BLaER1 (cell line): ENCODE measurements at regions not wholly inside any gene's neighbourhood (a gene's known extent, or its start where the extent isn't known, plus 50 kb on each side); places are given as distances from the start of the nearest gene placed in this dataset.
"Not testable (repeated sequence)": the region's sequence is repeated elsewhere in the genome, so short reads cannot be mapped to it uniquely, and the experiment has no call there.

Experiments
- H3K27ac ChIP-seq: shearing (Covaris generic); formaldehyde crosslinking; 2 replicates; pipeline ENCODE4 v1.8.1; 2022
- H3K27me3 ChIP-seq: shearing (Covaris generic); formaldehyde crosslinking; 2 replicates; pipeline ENCODE4 v1.8.1; 2022
- H3K36me3 ChIP-seq: shearing (Covaris generic); formaldehyde crosslinking; 2 replicates; pipeline ENCODE4 v1.8.1; 2022
- H3K4me1 ChIP-seq: shearing (Covaris generic); formaldehyde crosslinking; 2 replicates; pipeline ENCODE4 v1.8.1; 2022
- H3K4me2 ChIP-seq: shearing (Covaris generic); formaldehyde crosslinking; 2 replicates; pipeline ENCODE4 v1.8.1; 2022
- H3K4me3 ChIP-seq: shearing (Covaris generic); formaldehyde crosslinking; 2 replicates; pipeline ENCODE4 v1.8.1; 2022
- H3K9ac ChIP-seq: shearing (Covaris generic); formaldehyde crosslinking; 2 replicates; pipeline ENCODE4 v1.8.1; 2022
- H3K9me3 ChIP-seq: shearing (Covaris generic); formaldehyde crosslinking; 2 replicates; pipeline ENCODE4 v1.8.1; 2022
- H4K20me1 ChIP-seq: shearing (Covaris generic); formaldehyde crosslinking; 2 replicates; pipeline ENCODE4 v1.8.1; 2022
- Cebpa-rat ChIP-seq: shearing (Covaris generic); IDR thresholded peaks from 2 replicates; pipeline ENCODE4 v1.8.1; 2022

- Histone ChIP-seq H4K20me1 (no peaks in the 10 kb centered on the region), H3K36me3 (no peaks in the 10 kb centered on the region), H3K4me1 (peaks cover 13% of the 10 kb centered on the region), H3K9me3 (no peaks in the 10 kb centered on the region), H3K4me3 (no peak overlapping the region), H3K9ac (no peak overlapping the region), H3K4me2 (no peak overlapping the region), H3K27me3 (no peaks in the 10 kb centered on the region), H3K27ac (no peak overlapping the region)
- TF ChIP-seq Cebpa-rat, result no peak
Observed at GRCh38 chr2:16104949-16105668, 164.8 kb downstream of the MYCN start.

- Histone ChIP-seq H3K9me3 (no peaks in the 10 kb centered on the region), H3K4me3 (no peak overlapping the region), H3K4me1 (0 out of 2 replicates have a peak, but pooled peaks cover 8% of the 10 kb centered on the region), H3K27me3 (no peaks in the 10 kb centered on the region), H3K27ac (no peak overlapping the region), H4K20me1 (no peaks in the 10 kb centered on the region), H3K4me2 (no peak overlapping the region), H3K9ac (no peak overlapping the region), H3K36me3 (no peaks in the 10 kb centered on the region)
- TF ChIP-seq Cebpa-rat, result no peak
Observed at GRCh38 chr2:16104315-16104948, 164.1 kb downstream of the MYCN start.

GRCh38 chr2:16103614-16104314 lies 163.4 kb downstream of the MYCN start:
- Histone ChIP-seq H3K27ac (no peak overlapping the region), H3K4me2 (no peak overlapping the region), H3K27me3 (no peaks in the 10 kb centered on the region), H3K4me3 (no peak overlapping the region), H4K20me1 (no peaks in the 10 kb centered on the region), H3K9me3 (no peaks in the 10 kb centered on the region), H3K9ac (no peak overlapping the region), H3K36me3 (no peaks in the 10 kb centered on the region), H3K4me1 (0 out of 2 replicates have a peak, but pooled peaks cover 8% of the 10 kb centered on the region)
- no peak for TF ChIP-seq Cebpa-rat

- no peak overlapping the region for H3K27ac ChIP-seq
- no peaks in the 10 kb centered on the region for H3K9me3 ChIP-seq
- H3K9ac ChIP-seq, result no peak overlapping the region
- H3K36me3 ChIP-seq, result no peaks in the 10 kb centered on the region
- no peaks in the 10 kb centered on the region for H3K27me3 ChIP-seq
- TF ChIP-seq Cebpa-rat, result no peak
- no peak overlapping the region for H3K4me3 ChIP-seq
- H4K20me1 ChIP-seq, result no peaks in the 10 kb centered on the region
- H3K4me2 ChIP-seq, result no peak overlapping the region
- H3K4me1 ChIP-seq, result 0 out of 2 replicates have a peak, but pooled peaks cover 8% of the 10 kb centered on the region
Observed at GRCh38 chr2:16102976-16103380, 162.6 kb downstream of the MYCN start.

- no peaks in the 10 kb centered on the region for H3K27me3 ChIP-seq
- no peak for TF ChIP-seq Cebpa-rat
- H3K36me3 ChIP-seq, result no peaks in the 10 kb centered on the region
- no peaks in the 10 kb centered on the region for H3K9me3 ChIP-seq
- no peak overlapping the region for H3K4me3 ChIP-seq
- H3K4me2 ChIP-seq, result no peak overlapping the region
- H4K20me1 ChIP-seq, result no peaks in the 10 kb centered on the region
- H3K27ac ChIP-seq, result no peak overlapping the region
- H3K9ac ChIP-seq, result no peak overlapping the region
- H3K4me1 ChIP-seq, result 0 out of 2 replicates have a peak, but pooled peaks cover 8% of the 10 kb centered on the region
Observed at GRCh38 chr2:16102358-16102975, 162.1 kb downstream of the MYCN start.

GRCh38 chr2:16101196-16101595 lies 160.8 kb downstream of the MYCN start:
- Histone ChIP-seq H3K4me1 (0 out of 2 replicates have a peak, but pooled peaks cover 8% of the 10 kb centered on the region), H3K36me3 (no peaks in the 10 kb centered on the region), H3K9ac (no peak overlapping the region), H3K4me3 (no peak overlapping the region), H3K27ac (no peak overlapping the region), H4K20me1 (no peaks in the 10 kb centered on the region), H3K4me2 (0 out of 2 replicates have a peak overlapping the region, but pooled peaks have one; percentile 12), H3K9me3 (no peaks in the 10 kb centered on the region), H3K27me3 (no peaks in the 10 kb centered on the region)
- no peak for TF ChIP-seq Cebpa-rat

GRCh38 chr2:16100006-16100405 lies 159.7 kb downstream of the MYCN start:
- Histone ChIP-seq H3K27me3 (no peaks in the 10 kb centered on the region), H3K27ac (no peak overlapping the region), H3K4me1 (peaks cover 13% of the 10 kb centered on the region), H3K36me3 (no peaks in the 10 kb centered on the region), H3K9ac (no peak overlapping the region), H3K4me2 (no peak overlapping the region), H3K4me3 (no peak overlapping the region), H3K9me3 (no peaks in the 10 kb centered on the region), H4K20me1 (no peaks in the 10 kb centered on the region)
- no peak for TF ChIP-seq Cebpa-rat

GRCh38 chr2:16099326-16099725 lies 159.0 kb downstream of the MYCN start:
- H3K36me3 ChIP-seq, result no peaks in the 10 kb centered on the region
- no peak overlapping the region for H3K4me3 ChIP-seq
- no peak for TF ChIP-seq Cebpa-rat
- no peaks in the 10 kb centered on the region for H4K20me1 ChIP-seq
- H3K27me3 ChIP-seq, result no peaks in the 10 kb centered on the region
- H3K4me2 ChIP-seq, result no peak overlapping the region
- no peak overlapping the region for H3K9ac ChIP-seq
- H3K9me3 ChIP-seq, result no peaks in the 10 kb centered on the region
- H3K27ac ChIP-seq, result no peak overlapping the region
- H3K4me1 ChIP-seq, result peaks cover 20% of the 10 kb centered on the region

- Histone ChIP-seq H3K27me3 (no peaks in the 10 kb centered on the region), H3K27ac (no peak overlapping the region), H3K4me1 (peaks cover 29% of the 10 kb centered on the region), H3K4me3 (no peak overlapping the region), H3K9ac (no peak overlapping the region), H3K36me3 (no peaks in the 10 kb centered on the region), H3K4me2 (no peak overlapping the region), H3K9me3 (no peaks in the 10 kb centered on the region), H4K20me1 (no peaks in the 10 kb centered on the region)
- TF ChIP-seq Cebpa-rat, result no peak
Observed at GRCh38 chr2:16096962-16097361, 156.6 kb downstream of the MYCN start.

- not testable (repeated sequence) for H3K4me3 ChIP-seq, H3K36me3 ChIP-seq, H3K9ac ChIP-seq, H4K20me1 ChIP-seq, H3K27me3 ChIP-seq, H3K9me3 ChIP-seq, H3K27ac ChIP-seq
- Histone ChIP-seq H3K4me2 (peak overlapping the region; percentile 63), H3K4me1 (peaks cover 21% of the 10 kb centered on the region)
Observed at GRCh38 chr2:16095483-16095882, 155.1 kb downstream of the MYCN start.
